ENCODE measurements at regions not wholly inside any gene's neighbourhood (a gene's known extent, or its start where the extent isn't known, plus 50 kb on each side); places are given as distances from the start of the nearest gene placed in this dataset.
"Not testable (repeated sequence)": the region's sequence is repeated elsewhere in the genome, so short reads cannot be mapped to it uniquely, and the experiment has no call there.

DNA sequence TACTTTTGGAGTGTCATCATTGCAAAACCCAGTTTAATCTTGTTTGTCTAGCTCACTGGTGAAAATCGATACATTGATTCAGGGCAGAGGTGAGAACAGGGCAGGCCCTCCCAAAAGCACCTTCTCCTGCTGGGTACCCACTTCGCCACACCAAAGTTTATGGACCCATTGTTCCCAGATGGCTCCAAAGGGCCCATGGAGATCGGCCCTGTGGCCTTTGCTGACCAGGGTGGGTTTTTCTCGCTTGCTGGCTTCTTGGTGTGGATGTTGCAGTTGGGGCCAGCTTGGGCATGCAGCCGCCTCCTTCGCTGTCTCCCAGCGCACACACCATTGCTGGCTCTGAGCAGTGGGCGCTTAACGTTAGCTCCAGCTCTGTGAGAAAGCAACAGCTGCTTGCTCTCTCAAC, 178.1 kb upstream of the PDE10A start:
- H3K4me3 ChIP-seq, result no peak overlapping the region
- H3K27me3 ChIP-seq, result no peaks in the 10 kb centered on the region
- TF ChIP-seq, protein P1, sequence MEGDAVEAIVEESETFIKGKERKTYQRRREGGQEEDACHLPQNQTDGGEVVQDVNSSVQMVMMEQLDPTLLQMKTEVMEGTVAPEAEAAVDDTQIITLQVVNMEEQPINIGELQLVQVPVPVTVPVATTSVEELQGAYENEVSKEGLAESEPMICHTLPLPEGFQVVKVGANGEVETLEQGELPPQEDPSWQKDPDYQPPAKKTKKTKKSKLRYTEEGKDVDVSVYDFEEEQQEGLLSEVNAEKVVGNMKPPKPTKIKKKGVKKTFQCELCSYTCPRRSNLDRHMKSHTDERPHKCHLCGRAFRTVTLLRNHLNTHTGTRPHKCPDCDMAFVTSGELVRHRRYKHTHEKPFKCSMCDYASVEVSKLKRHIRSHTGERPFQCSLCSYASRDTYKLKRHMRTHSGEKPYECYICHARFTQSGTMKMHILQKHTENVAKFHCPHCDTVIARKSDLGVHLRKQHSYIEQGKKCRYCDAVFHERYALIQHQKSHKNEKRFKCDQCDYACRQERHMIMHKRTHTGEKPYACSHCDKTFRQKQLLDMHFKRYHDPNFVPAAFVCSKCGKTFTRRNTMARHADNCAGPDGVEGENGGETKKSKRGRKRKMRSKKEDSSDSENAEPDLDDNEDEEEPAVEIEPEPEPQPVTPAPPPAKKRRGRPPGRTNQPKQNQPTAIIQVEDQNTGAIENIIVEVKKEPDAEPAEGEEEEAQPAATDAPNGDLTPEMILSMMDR (IDR thresholded peaks at IDR 0.05), result no peak
- no peak for TF ChIP-seq POLR2A (IDR thresholded peaks at IDR 0.05)
- no peak for DNase-seq
- no peaks in the 10 kb centered on the region for H3K36me3 ChIP-seq
- H3K4me1 ChIP-seq, result peaks cover 0 to 6% of the 10 kb centered on the region in 2 donors
- no peak overlapping the region for H3K27ac ChIP-seq
- intact Hi-C loops (cut with DNase I; ENCODE audit: low total_unique reads), result loop anchor here (10.0 kb wide), 1 partner anchor 106 kb away; no protein-coding TSS in a partner anchor
- no peaks in the 10 kb centered on the region for H3K9me3 ChIP-seq

DNA sequence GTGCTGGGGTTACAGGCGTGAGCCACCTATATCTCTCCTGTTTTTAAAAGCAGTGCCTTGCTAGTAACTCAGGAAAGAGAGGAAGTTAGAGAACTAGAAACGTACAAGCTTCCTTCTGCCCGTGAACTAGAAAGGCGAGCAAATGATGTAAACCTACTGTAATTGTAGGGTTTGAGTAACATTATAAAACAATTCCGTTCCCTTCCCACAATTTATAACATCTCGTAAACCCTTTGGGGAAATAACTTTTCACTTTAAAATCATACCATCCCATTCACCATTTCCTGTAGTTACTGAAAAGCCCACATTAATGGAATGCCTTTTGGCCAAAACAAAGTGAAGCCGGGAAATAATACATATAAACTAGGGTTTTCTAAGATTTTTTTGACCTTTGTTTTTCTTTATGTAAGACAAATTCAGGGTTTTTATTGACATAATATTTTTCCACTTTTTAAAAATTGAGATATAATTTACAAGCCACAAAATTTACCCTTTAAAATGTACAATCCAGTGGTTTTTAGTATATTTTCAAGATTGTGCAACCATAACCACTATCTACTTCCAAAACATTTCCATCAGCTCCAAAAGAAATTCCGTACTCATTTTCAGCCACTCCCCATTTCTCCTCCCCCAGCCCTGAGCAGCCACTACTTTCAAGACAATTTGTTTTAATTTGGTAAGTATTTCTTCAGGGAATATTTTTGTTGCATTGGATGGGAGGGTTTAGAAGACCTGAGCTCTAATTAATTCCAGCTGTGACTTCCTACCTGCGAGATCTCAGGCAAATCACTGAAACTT, 175.1 kb upstream of the PDE10A start:
- Histone ChIP-seq H3K36me3 (no peaks in the 10 kb centered on the region), H3K4me3 (no peak overlapping the region), H3K9me3 (no peaks in the 10 kb centered on the region), H3K27ac (no peak overlapping the region), H3K4me1 (no peaks in the 10 kb centered on the region), H3K27me3 (no peaks in the 10 kb centered on the region)
- TF ChIP-seq, protein P1 (IDR thresholded peaks at IDR 0.05), result no peak
- TF ChIP-seq POLR2A (IDR thresholded peaks at IDR 0.05), result no peak
- intact Hi-C loops (cut with DNase I; ENCODE audit: low total_unique reads), result no loop called here
- no peak for DNase-seq

DNA sequence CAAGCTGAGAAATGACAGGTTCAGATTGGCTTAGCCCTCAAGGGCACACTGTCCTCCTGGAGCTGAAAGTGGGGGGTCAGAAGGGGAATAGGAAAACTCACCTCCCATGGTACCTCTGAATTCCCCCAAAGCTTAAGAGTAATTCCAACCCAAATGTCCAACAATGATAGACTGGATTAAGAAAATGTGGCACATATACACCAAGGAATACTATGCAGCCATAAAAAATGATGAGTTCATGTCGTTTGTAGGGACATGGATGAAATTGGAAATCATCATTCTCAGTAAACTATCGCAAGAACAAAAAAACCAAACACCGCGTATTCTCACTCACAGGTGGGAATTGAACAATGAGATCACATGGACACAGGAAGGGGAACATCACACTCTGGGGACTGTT, 173.6 kb upstream of the PDE10A start:
- H3K9me3 ChIP-seq; intact Hi-C loops (cut with DNase I; ENCODE audit: low total_unique reads); H3K36me3 ChIP-seq; H3K27me3 ChIP-seq; DNase-seq; H3K27ac ChIP-seq; H3K4me3 ChIP-seq; H3K4me1 ChIP-seq: not testable (repeated sequence)

DNA sequence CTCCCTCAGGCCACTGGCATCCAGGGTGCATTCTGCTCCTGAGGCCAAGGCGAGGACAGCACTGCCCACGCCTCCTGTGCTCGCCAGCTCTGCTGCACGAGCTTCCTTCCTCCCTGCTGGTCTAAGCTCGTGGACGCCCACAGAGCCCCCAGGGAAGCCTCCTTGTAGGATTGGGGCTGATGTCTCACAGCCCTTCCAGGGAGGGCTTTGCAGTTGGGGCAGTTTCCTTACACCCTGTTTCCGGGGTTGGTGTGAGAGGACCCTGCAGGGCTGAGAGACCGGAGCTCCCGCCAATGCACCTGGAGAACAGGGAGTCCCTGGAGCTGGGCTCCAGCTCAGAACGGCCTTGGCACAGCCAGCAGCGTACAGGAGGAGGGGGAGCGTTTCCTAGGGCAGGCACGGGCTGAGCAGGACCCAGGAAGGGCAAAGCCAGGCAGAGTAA, 172.4 kb upstream of the PDE10A start:
- DNase-seq, result no peak

DNA sequence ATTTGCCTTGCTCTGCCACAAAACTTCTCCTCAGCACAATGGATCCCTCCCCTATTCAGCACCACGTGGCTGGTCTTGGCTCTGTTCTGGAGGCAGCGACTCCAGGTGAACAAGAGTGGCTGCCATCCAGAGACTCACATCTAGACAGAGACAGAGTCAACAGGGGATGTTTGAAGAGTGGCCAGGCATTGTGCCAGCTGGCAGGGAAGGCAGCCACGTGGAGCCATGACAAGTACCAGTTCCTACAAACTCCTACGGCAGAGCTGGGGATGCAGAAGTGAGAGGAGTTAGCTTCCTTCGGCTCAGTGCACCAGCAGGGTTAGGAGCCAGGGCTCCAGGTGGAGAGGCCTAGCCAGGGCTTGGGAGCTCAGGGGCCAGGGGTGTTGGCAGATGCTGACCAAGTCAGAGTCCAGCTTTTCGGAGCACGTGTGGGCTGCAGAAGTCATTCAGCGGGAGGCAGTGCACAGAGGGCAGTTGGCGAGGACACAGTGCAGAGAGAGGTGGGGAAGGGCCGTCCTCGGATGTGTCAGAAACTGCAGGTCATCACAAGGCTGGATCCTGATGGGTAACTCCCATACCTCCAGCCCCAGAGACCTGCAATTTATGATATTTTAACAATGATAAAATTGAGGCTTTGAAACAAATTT, 171.7 kb upstream of the PDE10A start:
- intact Hi-C loops (cut with DNase I; ENCODE audit: low total_unique reads), result no loop called here
- Histone ChIP-seq H3K4me1 (no peaks in the 10 kb centered on the region), H3K36me3 (no peaks in the 10 kb centered on the region), H3K27ac (peak overlapping the region; percentile 1 to 39), H3K4me3 (no peak overlapping the region), H3K27me3 (no peaks in the 10 kb centered on the region), H3K9me3 (no peaks in the 10 kb centered on the region)
- peak; percentile 56 to 73 for DNase-seq
- TF ChIP-seq, protein P1 (IDR thresholded peaks at IDR 0.05), result no peak
- no peak for TF ChIP-seq POLR2A (IDR thresholded peaks at IDR 0.05)

More for the DNA sequence above, 172.4 kb upstream of the PDE10A start:
- no peaks in the 10 kb centered on the region for H3K4me1 ChIP-seq
- TF ChIP-seq, protein P1 (IDR thresholded peaks at IDR 0.05), result no peak
- TF ChIP-seq POLR2A (IDR thresholded peaks at IDR 0.05), result no peak
- H3K27me3 ChIP-seq, result no peaks in the 10 kb centered on the region
- intact Hi-C loops (cut with DNase I; ENCODE audit: low total_unique reads), result no loop called here
- peak overlapping the region; percentile 1 to 39 for H3K27ac ChIP-seq
- no peak overlapping the region for H3K4me3 ChIP-seq
- no peaks in the 10 kb centered on the region for H3K9me3 ChIP-seq
- H3K36me3 ChIP-seq, result no peaks in the 10 kb centered on the region

Data from uterus (tissue), 3 donors.